H1 (cell line): ENCODE measurements at regions not wholly inside any gene's neighbourhood (a gene's known extent, or its start where the extent isn't known, plus 50 kb on each side); places are given as distances from the start of the nearest gene placed in this dataset.

ENCODE experiments used
- E2F6 ChIP-seq: IDR thresholded peaks from 2 replicates; pipeline ENCODE4 v1.6.1; 2012; ENCODE audit warnings: inconsistent platforms
- KDM5A ChIP-seq: fragments of 200-600 bp; IDR thresholded peaks from 2 replicates; pipeline ENCODE4 v1.7.1; 2012; ENCODE audit warnings: mild to moderate bottlenecking, low read length, inconsistent platforms, mixed read lengths
- SUZ12 ChIP-seq: fragments of 200-600 bp; sonication (generic); IDR thresholded peaks from 2 replicates; pipeline ENCODE4 v1.6.1; 2012; ENCODE audit warnings: mild to moderate bottlenecking, inconsistent platforms, low read length, moderate library complexity, mixed read lengths
- TAF1 ChIP-seq: IDR thresholded peaks from 2 replicates; pipeline ENCODE4 v1.6.1; 2011; ENCODE audit warnings: mild to moderate bottlenecking, low read depth, low read length

DNA sequence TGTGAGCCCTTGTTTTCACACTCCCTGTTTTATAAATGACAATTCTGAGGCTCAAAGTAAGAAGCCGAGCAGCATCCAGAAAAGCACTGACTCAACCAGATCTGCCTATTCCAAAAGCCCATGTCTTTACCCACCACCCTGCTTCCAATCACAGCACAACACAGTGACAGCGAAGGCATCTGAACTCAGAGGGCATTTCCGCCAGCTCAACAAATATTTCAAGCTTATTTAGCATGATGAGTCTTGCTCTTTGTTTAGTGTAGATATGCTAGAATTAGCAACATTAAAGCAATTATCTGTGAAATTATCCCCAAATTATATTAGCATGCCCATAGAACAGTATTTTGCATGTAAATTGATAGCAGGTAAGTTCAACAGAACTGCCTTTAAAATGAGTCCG is 359.1 kb upstream of the RAB6C start (continued):
- TF ChIP-seq E2F6 (no peak), KDM5A (no peak), SUZ12 (no peak), TAF1 (no peak)
